HG03460 (cell line): ENCODE measurements at regions not wholly inside any gene's neighbourhood (a gene's known extent, or its start where the extent isn't known, plus 50 kb on each side); places are given as distances from the start of the nearest gene placed in this dataset.

Source experiments
- ATAC-seq: cut with Tn5 transposase; IDR thresholded peaks from one replicate; pipeline ENCODE4 v1.9.1; 2021; ENCODE audit not compliant: unreplicated experiment

GRCh38 chr6:170178561-170179477, 112.1 kb downstream of the DLL1 start:
- ATAC-seq = no peak

- ATAC-seq = no peak
These were observed 112.9 kb downstream of the DLL1 start for GRCh38 chr6:170177772-170178560.

- ATAC-seq = no peak
These were observed 113.7 kb downstream of the DLL1 start for GRCh38 chr6:170176898-170177771.

GRCh38 chr6:170176136-170176897, 114.6 kb downstream of the DLL1 start:
- no peak for ATAC-seq

- no peak for ATAC-seq
These were observed 115.2 kb downstream of the DLL1 start for GRCh38 chr6:170175644-170176135.

- ATAC-seq = no peak
These were observed 115.9 kb downstream of the DLL1 start for GRCh38 chr6:170174771-170175643.

GRCh38 chr6:170174124-170174770, 116.6 kb downstream of the DLL1 start:
- ATAC-seq = no peak

GRCh38 chr6:170173335-170173881, 117.5 kb downstream of the DLL1 start:
- no peak for ATAC-seq

- no peak for ATAC-seq
These were observed 118.0 kb downstream of the DLL1 start for GRCh38 chr6:170172825-170173256.

- no peak for ATAC-seq
These were observed 118.5 kb downstream of the DLL1 start for GRCh38 chr6:170172392-170172791.

- ATAC-seq = no peak
These were observed 123.2 kb downstream of the DLL1 start for GRCh38 chr6:170167657-170168159.

- no peak for ATAC-seq
These were observed 124.3 kb downstream of the DLL1 start for GRCh38 chr6:170166511-170167122.

- ATAC-seq = no peak
These were observed 125.3 kb downstream of the DLL1 start for GRCh38 chr6:170165471-170166117.

GRCh38 chr6:170165085-170165470, 125.8 kb downstream of the DLL1 start:
- ATAC-seq = no peak

GRCh38 chr6:170164271-170164900, 126.5 kb downstream of the DLL1 start:
- ATAC-seq = no peak

- ATAC-seq = no peak
These were observed 127.3 kb downstream of the DLL1 start for GRCh38 chr6:170163405-170164170.
